ENCODE measurements at regions not wholly inside any gene's neighbourhood (a gene's known extent, or its start where the extent isn't known, plus 50 kb on each side); places are given as distances from the start of the nearest gene placed in this dataset.

- DNase-seq (ENCODE audit: low read depth), result no peak
- no peak overlapping the region for H3K4me3 ChIP-seq (ENCODE audit: low read depth, low read length)
- in situ Hi-C loops (cut with HindIII; ENCODE audit: low sequenced_read_pairs), result no loop called here
- no peak for TF ChIP-seq CTCF (IDR thresholded peaks at IDR 0.05; ENCODE audit: low read depth, low read length, missing control alignments)
These were observed 222.6 kb downstream of the SOD2 start for GRCh38 chr6:159470397-159470796.

- DNase-seq (ENCODE audit: low read depth), result no peak
- in situ Hi-C loops (cut with HindIII; ENCODE audit: low sequenced_read_pairs), result no loop called here
These were observed 223.6 kb downstream of the SOD2 start for GRCh38 chr6:159469443-159469842.

GRCh38 chr6:159468994-159469393, 224.0 kb downstream of the SOD2 start:
- in situ Hi-C loops (cut with HindIII; ENCODE audit: low sequenced_read_pairs), result no loop called here
- no peak for TF ChIP-seq CTCF (IDR thresholded peaks at IDR 0.05; ENCODE audit: low read depth, low read length, missing control alignments)
- H3K4me3 ChIP-seq (ENCODE audit: low read depth, low read length), result no peak overlapping the region
- no peak for DNase-seq (ENCODE audit: low read depth)

More at GRCh38 chr6:159469443-159469842, 223.6 kb downstream of the SOD2 start:
- TF ChIP-seq CTCF (IDR thresholded peaks at IDR 0.05; ENCODE audit: low read depth, low read length, missing control alignments), result no peak
- no peak overlapping the region for H3K4me3 ChIP-seq (ENCODE audit: low read depth, low read length)

- no peak for DNase-seq (ENCODE audit: low read depth)
- H3K4me3 ChIP-seq (ENCODE audit: low read depth, low read length), result no peak overlapping the region
- in situ Hi-C loops (cut with HindIII; ENCODE audit: low sequenced_read_pairs), result no loop called here
- no peak for TF ChIP-seq CTCF (IDR thresholded peaks at IDR 0.05; ENCODE audit: low read depth, low read length, missing control alignments)
These were observed 225.5 kb downstream of the SOD2 start for GRCh38 chr6:159467473-159468041.

- no peak for TF ChIP-seq CTCF (IDR thresholded peaks at IDR 0.05; ENCODE audit: low read depth, low read length, missing control alignments)
- DNase-seq (ENCODE audit: low read depth), result no peak
- no peak overlapping the region for H3K4me3 ChIP-seq (ENCODE audit: low read depth, low read length)
- in situ Hi-C loops (cut with HindIII; ENCODE audit: low sequenced_read_pairs), result no loop called here
These were observed 226.1 kb downstream of the SOD2 start for GRCh38 chr6:159466926-159467325.

- H3K4me3 ChIP-seq (ENCODE audit: low read depth, low read length), result no peak overlapping the region
- no peak for DNase-seq (ENCODE audit: low read depth)
- in situ Hi-C loops (cut with HindIII; ENCODE audit: low sequenced_read_pairs), result no loop called here
- no peak for TF ChIP-seq CTCF (IDR thresholded peaks at IDR 0.05; ENCODE audit: low read depth, low read length, missing control alignments)
These were observed 228.2 kb downstream of the SOD2 start for GRCh38 chr6:159464816-159465215.

Measured in astrocyte of the cerebellum (primary cell).